ENCODE measurements at regions not wholly inside any gene's neighbourhood (a gene's known extent, or its start where the extent isn't known, plus 50 kb on each side); places are given as distances from the start of the nearest gene placed in this dataset.
A peak's percentile ranks its signal among the peaks of the same experiment; 100 is the strongest.

GRCh38 chr2:64350996-64351395, 103.0 kb upstream of the LGALSL start:
- Histone ChIP-seq H3K27ac (no peak overlapping the region), H3K4me3 (no peak overlapping the region), H3K36me3 (no peaks in the 10 kb centered on the region), H3K9me3 (no peaks in the 10 kb centered on the region), H3K27me3 (no peaks in the 10 kb centered on the region), H3K4me1 (no peaks in the 10 kb centered on the region)
- intact Hi-C loops (cut with DNase I): no loop called here
- no peak for TF ChIP-seq CTCF (IDR thresholded peaks at IDR 0.05)
- DNase-seq (ENCODE audit: low spot score in 2 of 2): no peak

DNA sequence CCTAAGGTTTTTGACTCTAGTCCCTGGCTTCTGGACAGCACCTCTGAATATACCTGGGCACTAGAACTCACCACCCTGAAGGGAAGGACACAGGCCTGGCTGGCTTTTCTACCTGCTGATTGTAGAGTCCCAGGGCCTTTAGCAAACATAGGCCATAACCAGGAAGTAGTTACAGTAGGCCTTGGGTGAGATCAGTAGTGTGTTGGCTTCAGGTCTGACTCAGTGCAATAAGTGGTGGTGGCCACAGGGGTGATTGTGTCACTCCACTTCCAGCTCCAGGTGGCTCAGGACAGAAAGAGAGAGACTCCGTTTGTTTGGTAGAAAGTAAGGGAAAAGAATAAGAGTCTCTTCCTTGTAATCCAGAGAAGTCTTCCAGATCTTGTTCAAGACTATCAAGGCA, 101.7 kb upstream of the LGALSL start:
- H3K4me1 ChIP-seq: no peaks in the 10 kb centered on the region
- H3K27ac ChIP-seq: no peak overlapping the region
- TF ChIP-seq CTCF (IDR thresholded peaks at IDR 0.05): no peak
- H3K36me3 ChIP-seq: no peaks in the 10 kb centered on the region
- intact Hi-C loops (cut with DNase I): no loop called here
- no peaks in the 10 kb centered on the region for H3K9me3 ChIP-seq
- no peak overlapping the region for H3K4me3 ChIP-seq
- DNase-seq (ENCODE audit: low spot score in 2 of 2): no peak
- no peaks in the 10 kb centered on the region for H3K27me3 ChIP-seq

GRCh38 chr2:64354857-64355680, 98.9 kb upstream of the LGALSL start:
- DNase-seq (ENCODE audit: low spot score in 2 of 2): no peak
- Histone ChIP-seq H3K36me3 (no peaks in the 10 kb centered on the region), H3K4me1 (peaks cover 0 to 6% of the 10 kb centered on the region in 2 donors), H3K27ac (no peak overlapping the region), H3K4me3 (no peak overlapping the region), H3K9me3 (no peaks in the 10 kb centered on the region), H3K27me3 (no peaks in the 10 kb centered on the region)
- intact Hi-C loops (cut with DNase I): no loop called here
- no peak for TF ChIP-seq CTCF (IDR thresholded peaks at IDR 0.05)

DNA sequence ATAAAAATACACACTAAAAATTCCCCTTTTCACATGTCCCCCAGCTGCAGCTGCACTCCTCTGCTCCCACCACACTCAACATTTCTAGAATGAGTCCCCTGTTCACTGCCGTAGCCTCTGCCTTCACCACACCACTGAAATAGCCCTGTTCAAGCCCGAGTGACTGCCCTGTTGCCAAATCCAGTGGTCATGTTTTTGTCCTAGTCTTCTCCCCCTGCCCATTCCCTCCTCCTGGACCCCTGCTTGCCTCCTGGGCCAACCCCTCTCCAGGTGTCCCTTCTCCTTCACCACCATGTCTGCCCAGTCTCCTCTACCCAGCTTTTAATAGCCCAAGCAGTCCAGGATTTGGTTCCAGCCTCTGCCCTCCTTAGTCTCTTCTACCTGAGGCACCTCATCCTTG, 97.1 kb upstream of the LGALSL start:
- TF ChIP-seq CTCF (IDR thresholded peaks at IDR 0.05): no peak
- H3K4me1 ChIP-seq: peaks cover 0 to 10% of the 10 kb centered on the region in 2 donors
- H3K36me3 ChIP-seq: no peaks in the 10 kb centered on the region
- H3K27ac ChIP-seq: no peak overlapping the region
- H3K27me3 ChIP-seq: no peaks in the 10 kb centered on the region
- no peak overlapping the region for H3K4me3 ChIP-seq
- DNase-seq (ENCODE audit: low spot score in 2 of 2): no peak
- H3K9me3 ChIP-seq: no peaks in the 10 kb centered on the region
- intact Hi-C loops (cut with DNase I): no loop called here

DNA sequence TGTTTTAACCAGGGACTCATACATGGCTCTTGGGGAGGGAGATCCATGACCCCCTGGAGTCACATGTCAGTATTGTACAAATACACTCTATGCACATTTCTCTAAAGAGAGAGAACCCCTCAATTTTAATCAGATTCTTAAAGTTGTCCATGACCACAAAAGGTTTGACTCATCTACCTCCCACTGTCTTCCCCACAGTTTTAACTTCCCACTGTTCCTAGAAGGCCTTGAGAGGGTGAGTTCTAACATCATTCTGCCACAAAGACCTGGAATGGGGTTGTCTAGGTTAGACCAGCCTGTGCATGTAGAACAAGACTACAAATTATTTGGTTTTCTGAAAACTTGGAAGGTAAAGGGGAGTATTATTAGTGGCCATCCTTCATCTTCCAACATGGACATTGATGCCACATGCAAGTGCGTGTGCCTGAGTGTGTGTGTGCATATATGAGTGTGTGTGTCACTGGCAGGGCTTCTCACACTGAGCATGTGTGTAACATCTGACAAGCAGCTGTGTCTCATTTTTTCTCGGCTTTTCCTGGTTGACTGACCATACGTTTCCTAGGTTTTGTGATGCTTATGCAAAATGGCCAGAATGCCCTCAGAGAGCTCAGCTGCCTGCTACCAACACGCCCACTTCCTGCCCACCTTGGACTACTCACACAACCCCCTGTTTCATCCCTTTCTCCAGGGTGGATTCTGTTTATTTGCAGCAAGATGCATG, 94.6 kb upstream of the LGALSL start:
- Histone ChIP-seq H3K4me3 (no peak overlapping the region), H3K27ac (peak overlapping the region; percentile 72 to 78), H3K4me1 (peaks cover 0 to 10% of the 10 kb centered on the region in 2 donors), H3K9me3 (no peaks in the 10 kb centered on the region), H3K36me3 (no peaks in the 10 kb centered on the region), H3K27me3 (no peaks in the 10 kb centered on the region)
- DNase-seq (ENCODE audit: low spot score in 2 of 2): no peak
- intact Hi-C loops (cut with DNase I): no loop called here
- TF ChIP-seq CTCF (IDR thresholded peaks at IDR 0.05): no peak
